ENCODE measurements at regions not wholly inside any gene's neighbourhood (a gene's known extent, or its start where the extent isn't known, plus 50 kb on each side); places are given as distances from the start of the nearest gene placed in this dataset.

GRCh38 chr3:168493412-168494205 lies 397.9 kb upstream of the GOLIM4 start:
- TF ChIP-seq CTCF (IDR thresholded peaks at IDR 0.05) (no peak), POLR2A (IDR thresholded peaks at IDR 0.05) (no peak), EP300 (IDR thresholded peaks at IDR 0.05) (no peak)

All from upper lobe of left lung (tissue), 4 donors.